ENCODE measurements at regions not wholly inside any gene's neighbourhood (a gene's known extent, or its start where the extent isn't known, plus 50 kb on each side); places are given as distances from the start of the nearest gene placed in this dataset.

DNA sequence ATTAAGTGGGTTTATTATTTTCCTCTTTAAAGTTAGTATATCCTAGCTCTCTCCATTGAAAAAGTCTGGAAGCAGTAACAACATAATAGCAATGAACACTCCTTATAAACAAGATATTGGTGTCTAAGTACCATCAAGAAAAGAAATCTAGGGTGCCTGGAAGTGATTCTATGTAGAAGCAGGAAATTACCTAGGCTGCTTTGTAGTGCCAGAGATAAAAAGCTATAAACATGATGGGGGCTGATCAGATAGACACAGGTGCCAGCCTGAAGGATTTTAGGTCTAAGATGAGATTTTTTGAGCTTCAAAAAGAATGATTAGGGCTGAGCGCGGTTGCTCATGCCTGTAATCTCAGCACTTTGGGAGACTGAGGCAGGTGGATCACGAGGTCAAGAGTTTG is 1179.3 kb upstream of the CDH9 start:
- Histone ChIP-seq H3K9ac (replicated peaks; ENCODE audit: extremely low read depth, insufficient read depth, low read length) (no peak overlapping the region), H3K9me3 (replicated peaks; ENCODE audit: control insufficient read depth, insufficient read depth, low read length) (peaks cover 2% of the 10 kb centered on the region), H3K79me2 (ENCODE audit: control insufficient read depth, insufficient read depth, low read length) (no peaks in the 10 kb centered on the region), H3K36me3 (ENCODE audit: control insufficient read depth in 2 of 2, extremely low read depth in 1 of 2, insufficient read depth in 2 of 2, low read length in 2 of 2) (no peaks in the 10 kb centered on the region), H3K4me1 (ENCODE audit: control insufficient read depth, extremely low read depth, insufficient read depth, low read length) (no peaks in the 10 kb centered on the region), H3K4me2 (ENCODE audit: insufficient read depth, low read length) (no peak overlapping the region), H3K9me1 (replicated peaks; ENCODE audit: control insufficient read depth, extremely low read depth, insufficient read depth, low read length) (no peaks in the 10 kb centered on the region), H4K20me1 (replicated peaks; ENCODE audit: control insufficient read depth, extremely low read depth, insufficient read depth, low read length) (no peaks in the 10 kb centered on the region), H3K4me3 (replicated peaks in 1 of 3; ENCODE audit: insufficient read depth in 1 of 3, low read depth in 1 of 3, low read length in 3 of 3) (no peak overlapping the region), H3K27me3 (ENCODE audit: control insufficient read depth in 2 of 2, insufficient read depth in 2 of 2, low read length in 2 of 2) (no peaks in the 10 kb centered on the region), H2AFZ (ENCODE audit: low read depth, low read length) (no peak overlapping the region), H3K27ac (ENCODE audit: insufficient read depth, low read depth, low read length) (no peak overlapping the region)
- FAIRE-seq (no peak), DNase-seq (ENCODE audit: low read depth, low spot score) (no peak)
- BruUV-seq (replicated peaks): no TSS peak
- intact Hi-C loops (cut with micrococcal nuclease): no loop called here
- ChIA-PET CTCF (no interaction called here), POLR2A (no interaction called here)
- TF ChIP-seq POLR2A (IDR thresholded peaks at IDR 0.05; ENCODE audit: low read depth, low read length): no peak
- TF ChIP-seq POLR2AphosphoS5 (IDR thresholded peaks at IDR 0.05; ENCODE audit: insufficient read depth, low read depth, low read length): no peak
- TF ChIP-seq EZH2 (IDR thresholded peaks at IDR 0.05; ENCODE audit: borderline replicate concordance, low read depth, low read length, severe bottlenecking): no peak
- dilution Hi-C loops (cut with MboI; ENCODE audit: extremely low pct_ligation_motif_present, low sequenced_read_pairs): no loop called here

GRCh38 chr5:28216939-28217360 is 1178.6 kb upstream of the CDH9 start:
- DNase-seq (ENCODE audit: low read depth, low spot score) (no peak), FAIRE-seq (no peak)
- Histone ChIP-seq H3K9me3 (replicated peaks; ENCODE audit: control insufficient read depth, insufficient read depth, low read length) (peaks cover 2% of the 10 kb centered on the region), H2AFZ (ENCODE audit: low read depth, low read length) (no peak overlapping the region), H3K4me3 (replicated peaks in 1 of 3; ENCODE audit: insufficient read depth in 1 of 3, low read depth in 1 of 3, low read length in 3 of 3) (no peak overlapping the region), H3K79me2 (ENCODE audit: control insufficient read depth, insufficient read depth, low read length) (no peaks in the 10 kb centered on the region), H3K36me3 (ENCODE audit: control insufficient read depth in 2 of 2, extremely low read depth in 1 of 2, insufficient read depth in 2 of 2, low read length in 2 of 2) (no peaks in the 10 kb centered on the region), H3K27me3 (ENCODE audit: control insufficient read depth in 2 of 2, insufficient read depth in 2 of 2, low read length in 2 of 2) (no peaks in the 10 kb centered on the region), H3K27ac (ENCODE audit: insufficient read depth, low read depth, low read length) (no peak overlapping the region), H4K20me1 (replicated peaks; ENCODE audit: control insufficient read depth, extremely low read depth, insufficient read depth, low read length) (no peaks in the 10 kb centered on the region), H3K9me1 (replicated peaks; ENCODE audit: control insufficient read depth, extremely low read depth, insufficient read depth, low read length) (no peaks in the 10 kb centered on the region), H3K4me1 (ENCODE audit: control insufficient read depth, extremely low read depth, insufficient read depth, low read length) (no peaks in the 10 kb centered on the region), H3K9ac (replicated peaks; ENCODE audit: extremely low read depth, insufficient read depth, low read length) (no peak overlapping the region), H3K4me2 (ENCODE audit: insufficient read depth, low read length) (no peak overlapping the region)
- no TSS peak for BruUV-seq (replicated peaks)
- intact Hi-C loops (cut with micrococcal nuclease) (no loop called here), dilution Hi-C loops (cut with MboI; ENCODE audit: extremely low pct_ligation_motif_present, low sequenced_read_pairs) (no loop called here)
- CTCF ChIA-PET: no interaction called here
- POLR2A ChIA-PET: no interaction called here
- TF ChIP-seq FOS (IDR thresholded peaks at IDR 0.05; ENCODE audit: borderline replicate concordance, insufficient read depth, low read length): no peak

Measured in endothelial cell of umbilical vein (primary cell).